DND-41 (cell line): ENCODE measurements at regions not wholly inside any gene's neighbourhood (a gene's known extent, or its start where the extent isn't known, plus 50 kb on each side); places are given as distances from the start of the nearest gene placed in this dataset.

Experiments
- CTCF ChIP-seq: IDR thresholded peaks from 2 replicates; pipeline ENCODE4 v1.5.1; 2012; ENCODE audit warnings: borderline replicate concordance, low read length, moderate library complexity, mild to moderate bottlenecking; ENCODE audit not compliant: poor library complexity, severe bottlenecking; ENCODE audit errors: extremely low read depth
- EZH2 ChIP-seq: IDR thresholded peaks from 3 replicates; pipeline ENCODE4 v1.6.1; 2012; ENCODE audit warnings: borderline replicate concordance, low read depth, mild to moderate bottlenecking, moderate library complexity, low read length, inconsistent platforms; ENCODE audit not compliant: severe bottlenecking

DNA sequence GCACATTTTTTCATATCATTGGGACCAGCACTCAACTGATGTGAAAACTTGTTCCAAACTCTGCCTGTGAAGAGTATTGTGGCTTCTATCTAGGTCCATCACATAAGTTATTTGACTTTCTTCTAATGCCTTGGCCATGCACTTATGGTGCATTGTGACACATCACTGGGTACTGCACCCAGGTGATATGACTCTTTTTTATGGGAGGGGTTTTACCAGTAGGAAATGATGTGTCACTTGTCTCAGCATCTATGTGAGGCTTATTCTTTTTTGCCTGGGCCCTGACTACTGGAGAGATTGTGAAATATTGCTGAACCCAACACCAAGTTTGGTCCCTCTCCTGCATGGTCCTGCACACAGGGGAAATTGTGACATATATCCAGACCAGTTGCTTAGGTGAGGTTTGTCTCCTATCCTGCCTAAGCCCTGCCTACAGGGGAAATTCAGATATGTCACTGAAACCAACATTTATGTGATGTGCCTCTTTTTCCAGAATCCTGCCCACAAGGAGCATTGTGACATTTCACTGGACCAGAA is 1001.9 kb upstream of the TSPY4 start:
- TF ChIP-seq CTCF (no peak), EZH2 (no peak)
